ENCODE measurements at regions not wholly inside any gene's neighbourhood (a gene's known extent, or its start where the extent isn't known, plus 50 kb on each side); places are given as distances from the start of the nearest gene placed in this dataset.

GRCh38 chr2:236944561-236944960 is 141.1 kb upstream of the COPS8 start:
- TF ChIP-seq EP300 (IDR thresholded peaks at IDR 0.05; ENCODE audit: low read depth) (no peak), CTCF (IDR thresholded peaks at IDR 0.05) (no peak), POLR2A (IDR thresholded peaks at IDR 0.05) (no peak)
